ENCODE measurements at regions not wholly inside any gene's neighbourhood (a gene's known extent, or its start where the extent isn't known, plus 50 kb on each side); places are given as distances from the start of the nearest gene placed in this dataset.

DNA sequence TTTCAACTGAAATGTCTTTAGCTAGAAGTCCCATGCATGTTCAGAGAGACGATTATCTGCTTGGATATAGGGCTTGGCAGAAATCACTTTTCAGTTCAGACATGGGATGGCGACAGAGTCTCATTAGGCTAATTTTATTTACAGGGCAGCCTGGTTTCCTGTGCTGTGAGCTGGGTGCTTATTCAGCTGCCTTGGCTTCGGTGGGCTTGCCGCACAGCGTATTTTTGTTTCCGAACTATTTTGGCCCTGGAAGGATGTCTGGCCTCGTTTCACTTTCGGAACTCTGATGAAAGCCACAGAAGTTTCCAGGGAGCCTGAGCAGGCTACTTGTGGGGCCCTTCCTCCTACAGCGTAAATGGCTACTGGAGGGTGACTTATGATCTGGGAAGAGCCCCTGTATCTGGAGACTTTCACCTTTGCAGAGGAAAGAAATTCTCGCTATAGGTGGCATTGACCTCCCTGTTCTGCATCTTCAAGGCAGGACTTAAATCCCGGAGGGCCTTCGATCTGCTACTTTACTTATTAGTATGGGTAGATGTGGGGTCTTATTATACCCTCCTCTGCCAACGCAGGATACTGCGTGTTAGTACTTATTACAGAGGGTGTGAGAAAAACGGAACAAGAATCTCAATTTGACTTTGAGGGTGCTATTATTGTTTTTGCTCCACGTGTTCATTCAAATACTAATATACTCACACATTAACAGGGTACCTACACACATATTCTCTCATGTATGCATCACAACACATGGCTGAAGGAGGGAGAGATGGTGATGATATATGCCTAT lies 364.0 kb upstream of the RBMS3 start:
- no peaks in the 10 kb centered on the region for H3F3A ChIP-seq (ENCODE audit: low read length, unreplicated experiment)
- 0 out of 2 replicates have a peak, but pooled peaks cover 4% of the 10 kb centered on the region for H3K4me1 ChIP-seq (ENCODE audit: insufficient read depth, low read length)
- no peaks in the 10 kb centered on the region for H4K20me1 ChIP-seq (ENCODE audit: low read length)
- H3K9ac ChIP-seq (ENCODE audit: low read length), result no peak overlapping the region
- ChIA-PET POLR2A (ENCODE audit: unreplicated experiment) (interaction anchor here (0.7 kb wide), 1 partner anchor 775 kb away, joined by 3 read pairs; no protein-coding TSS in a partner anchor), CTCF (interaction anchor here (1.1 to 1.8 kb wide), 3 partner anchors 149 to 364 kb away, joined by 3 to 9 read pairs (median 4); partner anchors contain the start of gene RBMS3)
- H3K36me3 ChIP-seq (ENCODE audit: low read depth, low read length), result no peaks in the 10 kb centered on the region
- no peak overlapping the region for H2AFZ ChIP-seq (ENCODE audit: low read length)
- H3K9me3 ChIP-seq (ENCODE audit: low read length), result no peaks in the 10 kb centered on the region
- no peak overlapping the region for H3K4me3 ChIP-seq (ENCODE audit: low read length)
- BruUV-seq (replicated peaks), result no TSS peak
- no peaks in the 10 kb centered on the region for H3K79me2 ChIP-seq (ENCODE audit: low read length)
- intact Hi-C loops (cut with micrococcal nuclease), result loop anchor here (1.0 to 10.0 kb wide), 3 partner anchors 362 to 847 kb away; no protein-coding TSS in a partner anchor
- ATAC-seq (peak; percentile 75), DNase-seq (peak; percentile 47)
- H3K27ac ChIP-seq (ENCODE audit: low read length), result no peak overlapping the region
- H3K9me2 ChIP-seq (replicated peaks; ENCODE audit: low read length), result no peaks in the 10 kb centered on the region
- no peak overlapping the region for H3K4me2 ChIP-seq (ENCODE audit: low read length)
- TF ChIP-seq EZH2 (IDR thresholded peaks at IDR 0.05; ENCODE audit: low read length, unreplicated experiment), result no peak
- TF ChIP-seq, protein P1, sequence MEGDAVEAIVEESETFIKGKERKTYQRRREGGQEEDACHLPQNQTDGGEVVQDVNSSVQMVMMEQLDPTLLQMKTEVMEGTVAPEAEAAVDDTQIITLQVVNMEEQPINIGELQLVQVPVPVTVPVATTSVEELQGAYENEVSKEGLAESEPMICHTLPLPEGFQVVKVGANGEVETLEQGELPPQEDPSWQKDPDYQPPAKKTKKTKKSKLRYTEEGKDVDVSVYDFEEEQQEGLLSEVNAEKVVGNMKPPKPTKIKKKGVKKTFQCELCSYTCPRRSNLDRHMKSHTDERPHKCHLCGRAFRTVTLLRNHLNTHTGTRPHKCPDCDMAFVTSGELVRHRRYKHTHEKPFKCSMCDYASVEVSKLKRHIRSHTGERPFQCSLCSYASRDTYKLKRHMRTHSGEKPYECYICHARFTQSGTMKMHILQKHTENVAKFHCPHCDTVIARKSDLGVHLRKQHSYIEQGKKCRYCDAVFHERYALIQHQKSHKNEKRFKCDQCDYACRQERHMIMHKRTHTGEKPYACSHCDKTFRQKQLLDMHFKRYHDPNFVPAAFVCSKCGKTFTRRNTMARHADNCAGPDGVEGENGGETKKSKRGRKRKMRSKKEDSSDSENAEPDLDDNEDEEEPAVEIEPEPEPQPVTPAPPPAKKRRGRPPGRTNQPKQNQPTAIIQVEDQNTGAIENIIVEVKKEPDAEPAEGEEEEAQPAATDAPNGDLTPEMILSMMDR (conservative IDR thresholded peaks at IDR 0.05; ENCODE audit: low read depth, low read length), result peak; percentile 29; the same call in 1 of the 2 replicates
- H3K27me3 ChIP-seq (ENCODE audit: low read length), result no peaks in the 10 kb centered on the region

DNA sequence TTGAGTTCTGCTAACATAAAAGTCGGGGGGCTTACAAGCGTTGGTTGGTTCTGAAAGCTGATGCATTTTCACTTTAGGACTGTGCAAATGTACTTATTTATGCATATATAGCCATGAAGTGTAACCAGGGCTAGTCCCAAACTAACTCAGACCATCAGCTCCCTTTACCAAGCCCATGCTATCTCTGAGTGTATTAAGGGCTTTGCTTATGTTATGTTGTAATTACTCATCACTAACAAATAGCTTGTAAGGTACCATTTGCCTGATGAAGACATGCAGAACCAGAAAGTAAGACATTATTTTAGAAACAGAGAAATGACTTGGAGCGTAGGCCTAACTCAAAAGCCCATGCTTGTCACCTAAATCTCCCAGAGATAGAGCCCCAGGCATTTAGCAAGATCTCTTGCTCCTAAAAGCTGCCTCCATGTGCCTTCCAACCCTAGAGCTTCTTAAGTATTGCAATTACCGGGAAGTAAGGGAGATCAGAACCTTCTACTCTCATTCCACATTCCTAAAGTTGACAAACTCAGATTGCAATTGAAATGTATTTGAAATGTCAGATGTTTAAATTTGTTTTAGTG lies 362.9 kb upstream of the RBMS3 start:
- POLR2A ChIA-PET (ENCODE audit: unreplicated experiment), result no interaction called here
- no peaks in the 10 kb centered on the region for H3F3A ChIP-seq (ENCODE audit: low read length, unreplicated experiment)
- CTCF ChIA-PET, result no interaction called here
- ATAC-seq (no peak), DNase-seq (no peak)
- H3K27me3 ChIP-seq (ENCODE audit: low read length), result no peaks in the 10 kb centered on the region
- no peaks in the 10 kb centered on the region for H3K36me3 ChIP-seq (ENCODE audit: low read depth, low read length)
- TF ChIP-seq EZH2 (IDR thresholded peaks at IDR 0.05; ENCODE audit: low read length, unreplicated experiment) (no peak), EZH2phosphoT487 (IDR thresholded peaks at IDR 0.05; ENCODE audit: borderline replicate concordance, low read length) (no peak)
- TF ChIP-seq, protein P1 (conservative IDR thresholded peaks at IDR 0.05; ENCODE audit: low read depth, low read length), result no peak
- no peak overlapping the region for H3K9ac ChIP-seq (ENCODE audit: low read length)
- no TSS peak for BruUV-seq (replicated peaks)
- H3K4me2 ChIP-seq (ENCODE audit: low read length), result no peak overlapping the region
- intact Hi-C loops (cut with micrococcal nuclease), result loop anchor here (10.0 kb wide), 1 partner anchor 487 kb away; no protein-coding TSS in a partner anchor
- no peaks in the 10 kb centered on the region for H3K9me2 ChIP-seq (replicated peaks; ENCODE audit: low read length)
- no peak overlapping the region for H3K4me3 ChIP-seq (ENCODE audit: low read length)
- no peak overlapping the region for H2AFZ ChIP-seq (ENCODE audit: low read length)
- H3K79me2 ChIP-seq (ENCODE audit: low read length), result no peaks in the 10 kb centered on the region
- H3K27ac ChIP-seq (ENCODE audit: low read length), result no peak overlapping the region
- no peaks in the 10 kb centered on the region for H3K9me3 ChIP-seq (ENCODE audit: low read length)
- no peaks in the 10 kb centered on the region for H4K20me1 ChIP-seq (ENCODE audit: low read length)
- 0 out of 2 replicates have a peak, but pooled peaks cover 4% of the 10 kb centered on the region for H3K4me1 ChIP-seq (ENCODE audit: insufficient read depth, low read length)

DNA sequence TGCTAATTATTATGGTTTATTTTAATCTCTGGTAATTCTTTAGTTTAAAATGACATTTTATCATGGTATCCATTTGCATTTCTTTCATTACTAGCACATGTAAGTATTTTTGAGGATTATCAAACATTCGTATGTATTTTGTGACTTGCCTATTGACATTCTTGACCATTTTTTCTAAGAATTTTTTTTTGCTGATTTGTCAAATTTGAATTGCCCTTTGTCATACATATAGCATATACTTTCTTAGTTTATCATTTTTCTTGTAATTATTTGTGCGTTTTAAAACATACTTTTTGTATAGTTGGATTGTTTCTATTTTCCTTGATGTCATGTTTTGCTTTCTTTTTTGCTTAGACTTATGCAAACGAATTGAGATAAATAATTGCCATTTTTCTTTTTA lies 358.5 kb upstream of the RBMS3 start:
- BruUV-seq (replicated peaks), result no TSS peak
- no peak for TF ChIP-seq EZH2phosphoT487 (IDR thresholded peaks at IDR 0.05; ENCODE audit: borderline replicate concordance, low read length)
- TF ChIP-seq, protein P1 (conservative IDR thresholded peaks at IDR 0.05; ENCODE audit: low read depth, low read length), result no peak
- no peak for TF ChIP-seq EZH2 (IDR thresholded peaks at IDR 0.05; ENCODE audit: low read length, unreplicated experiment)
- Histone ChIP-seq H3K36me3 (ENCODE audit: low read depth, low read length) (no peaks in the 10 kb centered on the region), H3K9me2 (replicated peaks; ENCODE audit: low read length) (no peaks in the 10 kb centered on the region), H2AFZ (ENCODE audit: low read length) (no peak overlapping the region), H3K4me2 (ENCODE audit: low read length) (no peak overlapping the region), H3K27ac (ENCODE audit: low read length) (no peak overlapping the region), H3K4me3 (ENCODE audit: low read length) (no peak overlapping the region), H3F3A (ENCODE audit: low read length, unreplicated experiment) (no peaks in the 10 kb centered on the region), H4K20me1 (ENCODE audit: low read length) (no peaks in the 10 kb centered on the region), H3K4me1 (ENCODE audit: insufficient read depth, low read length) (peaks cover 14% of the 10 kb centered on the region), H3K27me3 (ENCODE audit: low read length) (no peaks in the 10 kb centered on the region), H3K79me2 (ENCODE audit: low read length) (no peaks in the 10 kb centered on the region), H3K9ac (ENCODE audit: low read length) (no peak overlapping the region), H3K9me3 (ENCODE audit: low read length) (no peaks in the 10 kb centered on the region)
- intact Hi-C loops (cut with micrococcal nuclease), result loop anchor here (5.0 to 10.0 kb wide), 2 partner anchors 142 to 215 kb away; no protein-coding TSS in a partner anchor
- ChIA-PET CTCF (no interaction called here), POLR2A (ENCODE audit: unreplicated experiment) (no interaction called here)
- no peak for DNase-seq
- no peak for ATAC-seq
